ENCODE measurements at regions not wholly inside any gene's neighbourhood (a gene's known extent, or its start where the extent isn't known, plus 50 kb on each side); places are given as distances from the start of the nearest gene placed in this dataset.

- TF ChIP-seq, protein P1, sequence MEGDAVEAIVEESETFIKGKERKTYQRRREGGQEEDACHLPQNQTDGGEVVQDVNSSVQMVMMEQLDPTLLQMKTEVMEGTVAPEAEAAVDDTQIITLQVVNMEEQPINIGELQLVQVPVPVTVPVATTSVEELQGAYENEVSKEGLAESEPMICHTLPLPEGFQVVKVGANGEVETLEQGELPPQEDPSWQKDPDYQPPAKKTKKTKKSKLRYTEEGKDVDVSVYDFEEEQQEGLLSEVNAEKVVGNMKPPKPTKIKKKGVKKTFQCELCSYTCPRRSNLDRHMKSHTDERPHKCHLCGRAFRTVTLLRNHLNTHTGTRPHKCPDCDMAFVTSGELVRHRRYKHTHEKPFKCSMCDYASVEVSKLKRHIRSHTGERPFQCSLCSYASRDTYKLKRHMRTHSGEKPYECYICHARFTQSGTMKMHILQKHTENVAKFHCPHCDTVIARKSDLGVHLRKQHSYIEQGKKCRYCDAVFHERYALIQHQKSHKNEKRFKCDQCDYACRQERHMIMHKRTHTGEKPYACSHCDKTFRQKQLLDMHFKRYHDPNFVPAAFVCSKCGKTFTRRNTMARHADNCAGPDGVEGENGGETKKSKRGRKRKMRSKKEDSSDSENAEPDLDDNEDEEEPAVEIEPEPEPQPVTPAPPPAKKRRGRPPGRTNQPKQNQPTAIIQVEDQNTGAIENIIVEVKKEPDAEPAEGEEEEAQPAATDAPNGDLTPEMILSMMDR (IDR thresholded peaks at IDR 0.05) = no peak
- TF ChIP-seq POLR2A (IDR thresholded peaks at IDR 0.05) = no peak
Measured at GRCh38 chr3:6180171-6180570, 680.7 kb upstream of the GRM7 start.
